Keratinocyte (primary cell): ENCODE measurements at regions not wholly inside any gene's neighbourhood (a gene's known extent, or its start where the extent isn't known, plus 50 kb on each side); places are given as distances from the start of the nearest gene placed in this dataset.
A peak's percentile ranks its signal among the peaks of the same experiment; 100 is the strongest.

Experiments
- DNase-seq: peaks from one replicate; pipeline ENCODE4 v3.0.0-alpha.2; 2011; ENCODE audit warnings: low read depth, missing footprints, low spot score
- FAIRE-seq: peaks from 2 replicates; lab custom pipeline; 2011; peaks lifted over from hg19 to GRCh38; lab: Jason Lieb, UNC
- H2AFZ ChIP-seq: 2 replicates; pipeline ENCODE4 v1.6.0; 2012; ENCODE audit warnings: low read length, control low read depth, inconsistent platforms; ENCODE audit not compliant: control insufficient read depth
- H3K27ac ChIP-seq: 2 replicates; pipeline ENCODE4 v1.5.1; 2011; ENCODE audit warnings: low read length; ENCODE audit not compliant: control insufficient read depth, insufficient read depth
- H3K27me3 ChIP-seq: 3 replicates; pipeline ENCODE4 v1.6.0; 2011; ENCODE audit warnings: low read length; ENCODE audit not compliant: control insufficient read depth, insufficient read depth; ENCODE audit errors: extremely low read depth
- H3K36me3 ChIP-seq, 2 experiments: 2 replicates in 1 of 2; 3 replicates in 1 of 2; pipeline ENCODE4 v1.5.1; 2011; ENCODE audit warnings: low read length in 2 of 2, mild to moderate bottlenecking in 1 of 2; ENCODE audit not compliant: control insufficient read depth in 2 of 2, insufficient read depth in 2 of 2; ENCODE audit errors: extremely low read depth in 1 of 2
- H3K4me1 ChIP-seq: 3 replicates; pipeline ENCODE4 v1.5.1; 2011; ENCODE audit warnings: low read length; ENCODE audit not compliant: control insufficient read depth, insufficient read depth; ENCODE audit errors: extremely low read depth
- H3K4me2 ChIP-seq: 3 replicates; pipeline ENCODE4 v1.6.0; 2011; ENCODE audit warnings: low read depth, low read length; ENCODE audit not compliant: control insufficient read depth, insufficient read depth; ENCODE audit errors: extremely low read depth
- H3K4me3 ChIP-seq, 3 experiments: fragments of 200-600 bp in 1 of 3; sonication (generic) in 1 of 3; 2 replicates in 2 of 3; 3 replicates in 1 of 3; pipeline ENCODE4 v1.5.1; 2011 to 2016; ENCODE audit warnings: low read length in 3 of 3, mild to moderate bottlenecking in 3 of 3, control low read depth in 2 of 3, inconsistent platforms in 1 of 3, low read depth in 1 of 3, mixed read lengths in 1 of 3, mixed run types in 1 of 3, moderate library complexity in 1 of 3; ENCODE audit not compliant: control insufficient read depth in 2 of 3, insufficient read depth in 2 of 3; ENCODE audit errors: extremely low read depth in 1 of 3
- H3K79me2 ChIP-seq: 2 replicates; pipeline ENCODE4 v1.6.0; 2012; ENCODE audit warnings: low read length; ENCODE audit not compliant: control insufficient read depth, insufficient read depth
- H3K9ac ChIP-seq: 3 replicates; pipeline ENCODE4 v1.6.0; 2011; ENCODE audit warnings: low read length; ENCODE audit not compliant: control insufficient read depth, insufficient read depth; ENCODE audit errors: extremely low read depth
- H3K9me1 ChIP-seq: 3 replicates; pipeline ENCODE4 v1.6.0; 2011; ENCODE audit warnings: low read length; ENCODE audit not compliant: control insufficient read depth, insufficient read depth; ENCODE audit errors: extremely low read depth
- H3K9me3 ChIP-seq: 2 replicates; pipeline ENCODE4 v1.5.1; 2012; ENCODE audit warnings: low read depth, low read length; ENCODE audit not compliant: control insufficient read depth
- H4K20me1 ChIP-seq: 3 replicates; pipeline ENCODE4 v1.6.0; 2011; ENCODE audit warnings: low read length; ENCODE audit not compliant: control insufficient read depth, insufficient read depth; ENCODE audit errors: extremely low read depth
- CTCF ChIP-seq, 3 experiments: IDR thresholded peaks in 1 of 3; conservative IDR thresholded peaks in 1 of 3; optimal IDR thresholded peaks in 1 of 3; 2 replicates in 2 of 3; 3 replicates in 1 of 3; pipeline versions ENCODE3 to v1.5.1; 2011; ENCODE audit warnings: low read length in 3 of 3, mild to moderate bottlenecking in 3 of 3, moderate library complexity in 2 of 3, control low read depth in 1 of 3, inconsistent platforms in 1 of 3; ENCODE audit not compliant: insufficient read depth in 2 of 3; ENCODE audit errors: extremely low read depth in 1 of 3
- EZH2 ChIP-seq: IDR thresholded peaks from one replicate; pipeline ENCODE4 v1.6.1; 2012; ENCODE audit warnings: inconsistent platforms, mild to moderate bottlenecking, low read length, moderate library complexity
- dilution Hi-C: fragments of 300-500 bp; cut with MboI; formaldehyde crosslinking; loops from one replicate; pipeline ENCODE4 v1.7.0; 2020; ENCODE audit warnings: low sequenced_read_pairs; ENCODE audit not compliant: extremely low pct_ligation_motif_present

GRCh38 chr3:73228959-73229358 lies 167.5 kb downstream of the EBLN2 start:
- H4K20me1 ChIP-seq: no peaks in the 10 kb centered on the region
- H3K27me3 ChIP-seq: no peaks in the 10 kb centered on the region
- no peak overlapping the region for H3K9ac ChIP-seq
- H3K27ac ChIP-seq: peak overlapping the region; percentile 39
- FAIRE-seq (peak; percentile 74), DNase-seq (no peak)
- peak overlapping the region; percentile 78 for H3K4me2 ChIP-seq
- H3K79me2 ChIP-seq: no peaks in the 10 kb centered on the region
- peaks cover 18% of the 10 kb centered on the region for H3K4me1 ChIP-seq
- H3K9me3 ChIP-seq: no peaks in the 10 kb centered on the region
- H2AFZ ChIP-seq: no peak overlapping the region
- H3K36me3 ChIP-seq: no peaks in the 10 kb centered on the region
- dilution Hi-C loops: no loop called here
- H3K4me3 ChIP-seq: peak overlapping the region in 1 of 3 experiments; percentile 31
- no peaks in the 10 kb centered on the region for H3K9me1 ChIP-seq
- no peak for TF ChIP-seq CTCF (optimal IDR thresholded peaks at IDR 0.05 in 1 of 3, IDR thresholded peaks at IDR 0.05 in 1 of 3, conservative IDR thresholded peaks at IDR 0.05 in 1 of 3; ENCODE audit: extremely low read depth in 1 of 3, insufficient read depth in 2 of 3, low read length in 3 of 3)
- no peak for TF ChIP-seq EZH2

- H3K9ac ChIP-seq: no peak overlapping the region
- dilution Hi-C loops: no loop called here
- H3K4me3 ChIP-seq: no peak overlapping the region
- no peaks in the 10 kb centered on the region for H3K9me3 ChIP-seq
- H3K4me1 ChIP-seq: no peaks in the 10 kb centered on the region
- no peaks in the 10 kb centered on the region for H4K20me1 ChIP-seq
- H3K4me2 ChIP-seq: no peak overlapping the region
- no peak overlapping the region for H2AFZ ChIP-seq
- H3K27ac ChIP-seq: no peak overlapping the region
- FAIRE-seq (no peak), DNase-seq (no peak)
- no peaks in the 10 kb centered on the region for H3K79me2 ChIP-seq
- no peaks in the 10 kb centered on the region for H3K9me1 ChIP-seq
- H3K36me3 ChIP-seq: no peaks in the 10 kb centered on the region
- TF ChIP-seq CTCF (optimal IDR thresholded peaks at IDR 0.05 in 1 of 3, IDR thresholded peaks at IDR 0.05 in 1 of 3, conservative IDR thresholded peaks at IDR 0.05 in 1 of 3; ENCODE audit: extremely low read depth in 1 of 3, insufficient read depth in 2 of 3, low read length in 3 of 3): no peak
- no peak for TF ChIP-seq EZH2
- H3K27me3 ChIP-seq: no peaks in the 10 kb centered on the region
Observed at GRCh38 chr3:73234354-73235014, 173.0 kb downstream of the EBLN2 start.
